Effector memory CD8-positive, alpha-beta T cell (primary cell): ENCODE measurements at regions not wholly inside any gene's neighbourhood (a gene's known extent, or its start where the extent isn't known, plus 50 kb on each side); places are given as distances from the start of the nearest gene placed in this dataset.

Experiments
- ATAC-seq: fragments of 150-1000 bp; cut with Tn5 transposase; replicated peaks from 2 replicates; pipeline ENCODE4 v1.10.0; 2021; ENCODE audit warnings: mild to moderate bottlenecking, moderate library complexity
- DNase-seq, 3 experiments: peaks; one replicate each; pipeline ENCODE4 v3.0.0; 2021
- H3K27ac Mint-ChIP-seq, 2 donors: one replicate each; pipeline ENCODE4 v1.8.0; 2022; ENCODE audit warnings: mild to moderate bottlenecking in 2 of 2, mixed read lengths in 2 of 2, moderate library complexity in 2 of 2
- H3K27me3 Mint-ChIP-seq, 2 donors: one replicate each; pipeline ENCODE4 v1.8.0; 2022; ENCODE audit warnings: mixed read lengths in 2 of 2
- H3K36me3 Mint-ChIP-seq: one replicate; pipeline ENCODE4 v1.8.0; 2022; ENCODE audit warnings: mild to moderate bottlenecking, moderate library complexity, mixed read lengths; ENCODE audit not compliant: insufficient read depth
- H3K4me1 Mint-ChIP-seq, 2 donors: one replicate each; pipeline ENCODE4 v1.8.0; 2022; ENCODE audit warnings: low read depth in 2 of 2, mixed read lengths in 2 of 2
- H3K4me3 Mint-ChIP-seq, 2 donors: one replicate each; pipeline ENCODE4 v1.8.0; 2022; ENCODE audit warnings: mild to moderate bottlenecking in 2 of 2, mixed read lengths in 2 of 2, moderate library complexity in 2 of 2
- H3K9me3 Mint-ChIP-seq, 2 donors: one replicate each; pipeline ENCODE4 v1.8.0; 2022; ENCODE audit warnings: mixed read lengths in 2 of 2

DNA sequence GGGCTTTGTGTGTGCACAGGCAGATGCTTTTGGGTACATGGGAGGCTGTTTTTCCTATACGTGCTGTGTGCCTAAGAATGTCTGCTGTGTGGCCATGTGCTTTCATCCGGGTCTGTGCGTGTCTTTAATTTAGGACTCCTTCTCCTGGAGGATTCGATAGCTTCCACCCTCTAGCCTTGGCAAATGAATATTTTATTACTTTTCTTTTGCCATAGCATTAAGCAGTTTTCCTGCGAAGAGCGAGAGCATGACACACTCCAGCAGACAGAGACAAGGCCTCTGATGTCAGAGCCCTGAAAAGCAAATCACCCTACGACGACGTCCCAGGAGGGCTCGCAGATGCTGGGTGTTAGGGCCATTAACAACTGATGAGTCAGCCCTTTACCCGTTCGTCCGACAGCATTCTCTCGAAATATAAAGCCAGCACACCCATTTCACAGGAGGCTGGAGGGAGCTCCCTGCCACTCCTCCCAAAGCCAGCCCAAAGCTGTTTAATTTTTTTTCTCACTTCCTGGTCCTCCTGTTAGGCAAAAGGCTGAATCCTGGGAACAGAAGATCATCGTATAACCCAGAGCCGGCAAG is 311.3 kb upstream of the ZMIZ1 start:
- Mint-ChIP-seq H3K27me3 (peaks cover 22 to 54% of the 10 kb centered on the region in 2 donors), H3K36me3 (no peaks in the 10 kb centered on the region), H3K4me1 (no peaks in the 10 kb centered on the region), H3K27ac (no peak overlapping the region), H3K4me3 (no peak overlapping the region), H3K9me3 (no peaks in the 10 kb centered on the region)
- no peak for DNase-seq
- ATAC-seq: no peak

GRCh38 chr10:78758176-78758575 is 310.6 kb upstream of the ZMIZ1 start:
- no peak overlapping the region for H3K27ac Mint-ChIP-seq
- H3K36me3 Mint-ChIP-seq: no peaks in the 10 kb centered on the region
- H3K27me3 Mint-ChIP-seq: peaks cover 19 to 53% of the 10 kb centered on the region in 2 donors
- ATAC-seq (no peak), DNase-seq (no peak)
- no peak overlapping the region for H3K4me3 Mint-ChIP-seq
- no peaks in the 10 kb centered on the region for H3K9me3 Mint-ChIP-seq
- H3K4me1 Mint-ChIP-seq: no peaks in the 10 kb centered on the region

DNA sequence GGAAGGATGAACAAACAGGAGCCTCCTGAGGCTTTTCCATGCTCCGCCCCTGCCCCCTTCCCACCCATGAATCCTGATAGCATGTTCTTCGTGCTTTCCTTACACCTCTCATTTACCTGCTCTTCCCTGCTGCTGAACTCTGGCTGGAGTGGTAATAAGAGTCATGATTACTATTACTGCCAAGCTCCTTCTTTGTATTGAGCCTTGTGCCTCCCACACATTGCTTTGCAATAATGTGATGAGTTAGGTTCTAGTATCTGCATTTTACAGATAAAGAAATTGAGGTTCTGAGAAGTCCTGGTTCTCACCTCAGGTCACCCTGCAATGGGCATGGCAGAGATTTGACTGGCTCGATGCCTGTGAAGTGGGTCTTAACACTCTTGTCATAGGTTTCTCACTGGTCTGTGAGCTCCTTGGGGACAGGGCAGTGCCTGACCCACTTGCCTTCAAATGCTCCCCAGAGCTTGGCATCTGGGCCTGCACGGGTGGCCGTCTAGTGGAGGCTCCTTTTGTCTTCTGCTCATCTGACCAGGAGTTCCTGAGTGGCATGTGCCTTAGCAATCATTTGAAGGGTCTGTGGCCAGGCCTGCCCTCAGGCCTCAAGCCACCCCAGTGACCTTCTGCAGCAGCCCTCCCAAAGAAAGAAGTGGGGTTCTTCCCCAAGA is 309.2 kb upstream of the ZMIZ1 start:
- ATAC-seq: no peak
- Mint-ChIP-seq H3K9me3 (no peaks in the 10 kb centered on the region), H3K27me3 (peaks cover 5 to 42% of the 10 kb centered on the region in 2 donors), H3K4me3 (no peak overlapping the region), H3K27ac (no peak overlapping the region), H3K36me3 (no peaks in the 10 kb centered on the region), H3K4me1 (peaks cover 0 to 1% of the 10 kb centered on the region in 2 donors)
- DNase-seq: no peak

DNA sequence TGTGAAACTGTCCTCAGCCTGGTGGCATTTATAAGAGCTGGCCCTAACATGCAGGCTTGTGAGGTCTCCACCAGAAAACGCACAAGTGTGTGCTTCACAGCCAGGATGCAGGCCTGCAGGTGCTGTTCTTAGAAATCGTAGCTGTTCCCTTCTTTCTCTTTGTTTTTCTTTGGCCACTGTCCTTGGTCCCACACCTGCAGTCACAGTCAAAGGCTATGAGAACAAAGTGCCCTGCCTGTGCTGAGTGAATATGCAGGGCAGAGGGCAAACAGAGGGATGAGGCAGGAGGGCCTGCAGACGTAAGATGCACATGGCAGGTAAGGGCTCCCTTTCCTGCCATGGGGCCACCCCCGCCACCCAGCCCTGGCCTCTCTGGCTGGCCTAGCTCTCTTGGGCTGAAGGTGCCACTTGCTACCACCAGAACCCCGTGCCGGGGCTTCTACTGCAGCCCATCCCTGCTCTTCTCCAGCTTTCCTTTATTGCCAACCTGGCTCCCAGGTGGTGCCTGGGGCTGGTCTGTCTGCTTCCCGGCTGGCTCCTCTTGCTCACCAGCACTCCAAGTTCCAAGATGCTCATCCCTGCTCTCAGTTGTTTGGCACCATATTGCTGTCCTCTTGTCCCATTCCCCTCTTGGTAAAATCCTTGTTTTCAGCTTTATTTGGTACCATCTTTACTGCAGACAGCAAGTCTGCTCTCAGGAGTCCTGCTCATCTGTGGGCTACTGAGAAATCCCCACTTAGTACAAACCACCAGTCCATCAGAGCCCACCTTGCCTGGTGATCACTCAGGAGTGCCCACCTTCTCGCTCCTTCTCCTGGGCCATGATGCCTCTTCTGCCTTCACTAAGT is 308.1 kb upstream of the ZMIZ1 start:
- H3K4me1 Mint-ChIP-seq: peaks cover 0 to 1% of the 10 kb centered on the region in 2 donors
- H3K9me3 Mint-ChIP-seq: no peaks in the 10 kb centered on the region
- no peak overlapping the region for H3K4me3 Mint-ChIP-seq
- H3K27ac Mint-ChIP-seq: no peak overlapping the region
- no peak for ATAC-seq
- no peaks in the 10 kb centered on the region for H3K36me3 Mint-ChIP-seq
- DNase-seq: no peak
- peaks cover 5 to 52% of the 10 kb centered on the region in 2 donors for H3K27me3 Mint-ChIP-seq

DNA sequence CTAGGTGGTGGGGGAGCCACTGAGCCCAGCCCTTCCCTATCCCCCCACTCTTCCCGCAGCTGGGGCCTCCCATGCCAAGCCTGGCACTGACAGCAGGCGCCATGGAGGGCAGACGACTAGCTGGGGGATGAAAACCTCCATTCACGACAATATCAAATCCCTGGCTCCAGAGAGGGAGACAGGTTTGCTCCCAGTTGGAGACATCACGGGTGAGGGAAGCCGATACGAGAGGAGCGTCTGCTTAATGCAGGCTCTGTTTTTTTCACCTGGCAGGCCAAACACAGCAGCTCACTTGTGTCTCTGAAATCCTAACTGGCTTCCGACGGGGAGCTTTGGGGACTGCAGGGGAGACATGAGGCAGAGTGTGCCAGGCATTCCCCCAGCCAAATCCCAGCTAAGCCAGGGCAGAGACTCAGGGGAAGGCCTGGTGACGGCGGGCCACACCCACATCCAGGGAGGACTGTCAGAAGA is 307.4 kb upstream of the ZMIZ1 start:
- H3K27ac Mint-ChIP-seq: no peak overlapping the region
- no peaks in the 10 kb centered on the region for H3K36me3 Mint-ChIP-seq
- no peak for DNase-seq
- H3K9me3 Mint-ChIP-seq: no peaks in the 10 kb centered on the region
- ATAC-seq: no peak
- peaks cover 0 to 1% of the 10 kb centered on the region in 2 donors for H3K4me1 Mint-ChIP-seq
- peaks cover 5 to 49% of the 10 kb centered on the region in 2 donors for H3K27me3 Mint-ChIP-seq
- H3K4me3 Mint-ChIP-seq: no peak overlapping the region

GRCh38 chr10:78762086-78762630 is 306.6 kb upstream of the ZMIZ1 start:
- H3K36me3 Mint-ChIP-seq: no peaks in the 10 kb centered on the region
- H3K9me3 Mint-ChIP-seq: no peaks in the 10 kb centered on the region
- H3K27me3 Mint-ChIP-seq: peaks cover under 1 to 41% of the 10 kb centered on the region in 2 donors
- no peak for ATAC-seq
- DNase-seq: no peak
- H3K4me3 Mint-ChIP-seq: no peak overlapping the region
- H3K4me1 Mint-ChIP-seq: peaks cover 0 to 1% of the 10 kb centered on the region in 2 donors
- no peak overlapping the region for H3K27ac Mint-ChIP-seq

DNA sequence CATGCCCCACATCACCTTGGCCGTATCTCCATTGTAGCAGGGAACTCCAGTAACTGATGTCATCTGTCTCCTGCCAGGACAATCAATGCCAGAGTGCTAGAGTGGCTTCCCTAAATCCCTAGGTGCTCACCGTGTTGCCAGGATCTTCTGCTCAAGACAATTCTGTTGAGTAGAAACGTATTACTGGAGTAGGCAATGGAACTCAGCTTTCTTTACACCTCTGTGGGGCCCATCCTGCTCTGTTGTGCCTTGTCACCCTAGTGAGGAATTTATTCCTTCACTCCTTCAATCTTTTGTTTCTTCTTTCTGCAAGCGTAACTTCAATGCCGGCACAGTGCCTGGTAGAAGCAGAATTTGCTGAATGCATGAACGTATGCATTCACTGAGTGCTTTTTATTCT is 305.5 kb upstream of the ZMIZ1 start:
- no peak overlapping the region for H3K27ac Mint-ChIP-seq
- no peaks in the 10 kb centered on the region for H3K36me3 Mint-ChIP-seq
- DNase-seq (no peak), ATAC-seq (no peak)
- H3K4me1 Mint-ChIP-seq: peaks cover 0 to 1% of the 10 kb centered on the region in 2 donors
- H3K27me3 Mint-ChIP-seq: peaks cover 0 to 30% of the 10 kb centered on the region in 2 donors
- no peaks in the 10 kb centered on the region for H3K9me3 Mint-ChIP-seq
- no peak overlapping the region for H3K4me3 Mint-ChIP-seq

DNA sequence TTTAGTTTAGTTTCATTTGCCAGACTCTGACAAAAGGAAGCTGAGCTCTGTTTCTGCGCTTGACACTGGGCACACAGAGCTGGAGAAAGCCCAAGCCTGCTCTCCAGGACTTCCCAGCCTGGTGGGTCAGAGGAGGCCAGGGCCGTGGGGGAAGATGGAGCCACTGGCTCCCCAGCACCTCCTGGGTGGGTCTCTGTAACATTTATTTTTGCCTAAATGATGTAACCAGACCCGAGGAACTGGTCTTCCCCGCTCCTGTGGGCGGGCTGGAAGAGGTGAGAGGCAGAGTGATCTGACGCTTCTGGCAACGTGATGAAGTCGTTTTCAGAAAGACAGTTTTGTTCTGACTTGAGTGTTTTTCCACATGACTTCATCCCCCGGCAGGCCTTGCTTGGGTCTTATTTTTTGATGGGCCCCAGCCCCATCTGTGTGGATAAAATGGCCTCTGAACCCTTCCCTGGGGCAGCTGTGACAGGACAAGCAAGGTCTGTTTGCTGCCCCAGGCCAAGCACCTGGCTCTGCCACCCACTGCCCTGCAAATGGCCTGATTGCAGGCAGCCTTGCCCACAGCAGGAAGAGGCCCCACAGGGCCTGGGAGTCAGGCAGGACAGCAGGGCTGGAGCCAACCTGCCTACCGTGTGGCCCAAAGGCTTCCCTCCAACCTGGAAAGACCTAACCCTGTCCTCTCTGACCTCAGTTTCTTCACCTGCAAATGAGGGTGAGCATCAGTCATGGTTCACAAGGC is 304.9 kb upstream of the ZMIZ1 start:
- no peaks in the 10 kb centered on the region for H3K9me3 Mint-ChIP-seq

GRCh38 chr10:78764436-78764835 is 304.3 kb upstream of the ZMIZ1 start:
- Mint-ChIP-seq H3K4me3 (no peak overlapping the region), H3K36me3 (no peaks in the 10 kb centered on the region), H3K4me1 (peaks cover 0 to 1% of the 10 kb centered on the region in 2 donors), H3K27me3 (peaks cover 0 to 35% of the 10 kb centered on the region in 2 donors), H3K9me3 (no peaks in the 10 kb centered on the region), H3K27ac (no peak overlapping the region)
- ATAC-seq (no peak), DNase-seq (no peak)

More for the DNA sequence above, 304.9 kb upstream of the ZMIZ1 start:
- no peaks in the 10 kb centered on the region for H3K36me3 Mint-ChIP-seq
- peaks cover 0 to 29% of the 10 kb centered on the region in 2 donors for H3K27me3 Mint-ChIP-seq
- no peak for ATAC-seq
- DNase-seq: no peak
- H3K4me3 Mint-ChIP-seq: no peak overlapping the region
- H3K4me1 Mint-ChIP-seq: peaks cover 0 to 1% of the 10 kb centered on the region in 2 donors
- H3K27ac Mint-ChIP-seq: no peak overlapping the region

- Mint-ChIP-seq H3K27me3 (peaks cover 0 to 40% of the 10 kb centered on the region in 2 donors), H3K4me1 (peaks cover 0 to 1% of the 10 kb centered on the region in 2 donors), H3K36me3 (no peaks in the 10 kb centered on the region), H3K4me3 (no peak overlapping the region), H3K9me3 (no peaks in the 10 kb centered on the region), H3K27ac (no peak overlapping the region)
- ATAC-seq (no peak), DNase-seq (no peak)
Measured at GRCh38 chr10:78764846-78765430, 303.8 kb upstream of the ZMIZ1 start.

DNA sequence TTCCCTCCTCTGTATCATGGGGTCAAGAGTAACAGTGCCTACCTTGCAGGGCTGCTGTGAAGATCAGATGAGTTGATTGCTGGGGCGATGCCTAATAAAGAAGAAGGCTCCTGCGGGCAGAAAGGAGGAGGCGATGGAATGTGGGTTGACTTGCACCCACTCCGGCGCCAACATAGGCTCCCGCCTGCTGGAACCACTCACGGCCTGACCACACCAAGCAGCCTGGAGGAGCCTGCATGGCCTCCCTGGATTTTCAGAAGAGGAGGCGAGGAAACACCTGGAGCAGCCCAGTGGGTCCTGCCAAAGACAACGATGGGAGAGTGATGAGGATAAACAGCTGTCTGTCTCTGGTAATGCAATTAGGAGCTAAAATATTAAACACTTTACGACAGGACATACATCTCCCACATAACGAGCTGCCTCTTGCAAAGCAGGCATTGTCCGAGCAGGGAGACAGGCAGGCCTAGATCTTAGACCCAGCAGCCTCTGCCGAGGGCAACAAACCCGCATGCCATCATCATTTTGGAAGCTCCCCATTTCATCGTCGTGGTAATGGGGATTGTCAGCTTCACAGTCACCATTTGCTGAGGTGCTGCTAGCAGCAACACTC is 302.9 kb upstream of the ZMIZ1 start:
- H3K9me3 Mint-ChIP-seq: no peaks in the 10 kb centered on the region
- ATAC-seq (no peak), DNase-seq (no peak)
- no peak overlapping the region for H3K4me3 Mint-ChIP-seq
- H3K27ac Mint-ChIP-seq: no peak overlapping the region
- H3K27me3 Mint-ChIP-seq: peaks cover 0 to 47% of the 10 kb centered on the region in 2 donors
- H3K36me3 Mint-ChIP-seq: no peaks in the 10 kb centered on the region
- peaks cover 0 to 1% of the 10 kb centered on the region in 2 donors for H3K4me1 Mint-ChIP-seq

- H3K27me3 Mint-ChIP-seq: peaks cover 0 to 47% of the 10 kb centered on the region in 2 donors
- no peak overlapping the region for H3K27ac Mint-ChIP-seq
- no peaks in the 10 kb centered on the region for H3K9me3 Mint-ChIP-seq
- no peaks in the 10 kb centered on the region for H3K36me3 Mint-ChIP-seq
- H3K4me3 Mint-ChIP-seq: no peak overlapping the region
- ATAC-seq (no peak), DNase-seq (no peak)
- H3K4me1 Mint-ChIP-seq: peaks cover 0 to 1% of the 10 kb centered on the region in 2 donors
Measured at GRCh38 chr10:78766603-78767002, 302.2 kb upstream of the ZMIZ1 start.
